ENCODE measurements at regions not wholly inside any gene's neighbourhood (a gene's known extent, or its start where the extent isn't known, plus 50 kb on each side); places are given as distances from the start of the nearest gene placed in this dataset.
A peak's percentile ranks its signal among the peaks of the same experiment; 100 is the strongest.

GRCh38 chr2:12087175-12087574, 340.7 kb downstream of the LPIN1 start:
- H3K4me3 ChIP-seq = no peak overlapping the region
- H3K9me2 ChIP-seq (ENCODE audit: insufficient read depth) = no peaks in the 10 kb centered on the region
- peaks cover 21% of the 10 kb centered on the region; the same call in 1 of the 2 replicates for H3F3A ChIP-seq (ENCODE audit: insufficient read depth, low read depth)
- no peak for TF ChIP-seq EZH2 (IDR thresholded peaks at IDR 0.05; ENCODE audit: low read depth)
- peak overlapping the region; percentile 60 for H3K27ac ChIP-seq
- H4K20me1 ChIP-seq (ENCODE audit: insufficient read depth) = no peaks in the 10 kb centered on the region
- CTCF ChIA-PET = no interaction called here
- DNase-seq = no peak
- peaks cover 30% of the 10 kb centered on the region for H3K4me1 ChIP-seq (replicated peaks; ENCODE audit: insufficient read depth)
- no TSS peak for BruUV-seq (replicated peaks)
- peak overlapping the region; percentile 14; the same call in 1 of the 2 replicates for H3K4me2 ChIP-seq
- no peaks in the 10 kb centered on the region for H3K36me3 ChIP-seq (ENCODE audit: low read depth)
- no peaks in the 10 kb centered on the region for H3K27me3 ChIP-seq (ENCODE audit: insufficient read depth, low read depth)
- no peaks in the 10 kb centered on the region for H3K79me2 ChIP-seq (ENCODE audit: low read depth)
- intact Hi-C loops (cut with micrococcal nuclease; ENCODE audit: unreplicated experiment) = no loop called here
- POLR2A ChIA-PET (ENCODE audit: unreplicated experiment) = interaction anchor here (0.7 kb wide), 1 partner anchor 682 kb away, joined by 3 read pairs; no protein-coding TSS in a partner anchor
- peaks cover 19% of the 10 kb centered on the region for H3K9me3 ChIP-seq (ENCODE audit: insufficient read depth, low read depth)
- H2AFZ ChIP-seq = no peak overlapping the region

- Histone ChIP-seq H3K9me2 (ENCODE audit: insufficient read depth) (no peaks in the 10 kb centered on the region), H3K27me3 (ENCODE audit: insufficient read depth, low read depth) (no peaks in the 10 kb centered on the region), H4K20me1 (ENCODE audit: insufficient read depth) (no peaks in the 10 kb centered on the region), H3K4me1 (replicated peaks; ENCODE audit: insufficient read depth) (peaks cover 30% of the 10 kb centered on the region), H3K79me2 (ENCODE audit: low read depth) (no peaks in the 10 kb centered on the region), H3K4me3 (no peak overlapping the region), H3K27ac (peak overlapping the region; percentile 60), H3K9me3 (ENCODE audit: insufficient read depth, low read depth) (peaks cover 20% of the 10 kb centered on the region), H3K4me2 (peak overlapping the region; percentile 14), H2AFZ (no peak overlapping the region), H3F3A (ENCODE audit: insufficient read depth, low read depth) (peaks cover 21% of the 10 kb centered on the region; the same call in 1 of the 2 replicates), H3K36me3 (ENCODE audit: low read depth) (no peaks in the 10 kb centered on the region)
- POLR2A ChIA-PET (ENCODE audit: unreplicated experiment) = interaction anchor here (0.6 to 0.7 kb wide), 2 partner anchors 243 to 683 kb away, joined by 3 to 11 read pairs; no protein-coding TSS in a partner anchor
- intact Hi-C loops (cut with micrococcal nuclease; ENCODE audit: unreplicated experiment) = no loop called here
- BruUV-seq (replicated peaks) = no TSS peak
- CTCF ChIA-PET = no interaction called here
- DNase-seq = peak; percentile 1 to 94
- TF ChIP-seq EZH2 (IDR thresholded peaks at IDR 0.05; ENCODE audit: low read depth) = no peak
- TF ChIP-seq CTCF (conservative IDR thresholded peaks at IDR 0.05) = no peak
Observed at GRCh38 chr2:12087671-12088380, 341.4 kb downstream of the LPIN1 start.

- Histone ChIP-seq H3K4me1 (replicated peaks; ENCODE audit: insufficient read depth) (peaks cover 30% of the 10 kb centered on the region), H3K27ac (no peak overlapping the region), H3K36me3 (ENCODE audit: low read depth) (no peaks in the 10 kb centered on the region), H3K79me2 (ENCODE audit: low read depth) (no peaks in the 10 kb centered on the region), H3K27me3 (ENCODE audit: insufficient read depth, low read depth) (no peaks in the 10 kb centered on the region), H3K9me3 (ENCODE audit: insufficient read depth, low read depth) (peaks cover 20% of the 10 kb centered on the region), H3F3A (ENCODE audit: insufficient read depth, low read depth) (peaks cover 21% of the 10 kb centered on the region; the same call in 1 of the 2 replicates), H4K20me1 (ENCODE audit: insufficient read depth) (no peaks in the 10 kb centered on the region), H3K4me3 (no peak overlapping the region), H3K9me2 (ENCODE audit: insufficient read depth) (no peaks in the 10 kb centered on the region), H3K4me2 (no peak overlapping the region), H2AFZ (no peak overlapping the region)
- intact Hi-C loops (cut with micrococcal nuclease; ENCODE audit: unreplicated experiment) = no loop called here
- no peak for DNase-seq
- no TSS peak for BruUV-seq (replicated peaks)
- CTCF ChIA-PET = no interaction called here
- no peak for TF ChIP-seq EZH2 (IDR thresholded peaks at IDR 0.05; ENCODE audit: low read depth)
- no peak for TF ChIP-seq CTCF (conservative IDR thresholded peaks at IDR 0.05)
- POLR2A ChIA-PET (ENCODE audit: unreplicated experiment) = no interaction called here
Observed at GRCh38 chr2:12089001-12089400, 342.6 kb downstream of the LPIN1 start.
